A673 (cell line): ENCODE measurements at regions not wholly inside any gene's neighbourhood (a gene's known extent, or its start where the extent isn't known, plus 50 kb on each side); places are given as distances from the start of the nearest gene placed in this dataset.

Source experiments
- BruUV-seq: library from RNA; stranded (reverse); fragments of 400-500 nt; replicated peaks from 2 replicates; lab custom pipeline; 2021; lab: Mats Ljungman, UMichigan
- CTCF ChIA-PET: fragments of 300-600 bp; sonication (Branson Sonifier 250); formaldehyde crosslinking; loops from one replicate; lab custom pipeline; 2022; ENCODE audit warnings: antibody characterized with exemption; lab: Charles Lee
- POLR2A ChIA-PET: fragments of 300-600 bp; sonication (Branson Sonifier 250); formaldehyde crosslinking; loops from one replicate; lab custom pipeline; 2022; ENCODE audit warnings: antibody characterized with exemption; ENCODE audit not compliant: low non-redundant PET; lab: Charles Lee
- DNase-seq: peaks from one replicate; pipeline ENCODE4 v3.0.0-alpha.2; 2015; ENCODE audit warnings: low spot score
- H3K27ac ChIP-seq: fragments of 200-600 bp; sonication (generic); 2 replicates; pipeline ENCODE4 v1.5.1; 2016; ENCODE audit warnings: mixed run types, low read depth, mild to moderate bottlenecking, mixed read lengths, antibody characterized with exemption, low read length; ENCODE audit not compliant: poor library complexity, severe bottlenecking
- H3K27me3 ChIP-seq: fragments of 200-600 bp; sonication (generic); replicated peaks from 2 replicates; pipeline ENCODE4 v1.6.1; 2017; ENCODE audit warnings: mixed run types, low read depth, mild to moderate bottlenecking, mixed read lengths, antibody characterized with exemption, low read length; ENCODE audit not compliant: insufficient read depth, poor library complexity
- H3K36me3 ChIP-seq: fragments of 200-600 bp; sonication (generic); 2 replicates; pipeline ENCODE4 v1.6.1; 2016; ENCODE audit warnings: mixed run types, mild to moderate bottlenecking, mixed read lengths, antibody characterized with exemption, low read length; ENCODE audit not compliant: insufficient read depth, poor library complexity, severe bottlenecking
- H3K4me1 ChIP-seq: fragments of 200-600 bp; sonication (generic); 2 replicates; pipeline ENCODE4 v1.6.1; 2017; ENCODE audit warnings: mixed run types, mild to moderate bottlenecking, mixed read lengths, antibody characterized with exemption, low read length; ENCODE audit not compliant: insufficient read depth, poor library complexity, severe bottlenecking
- H3K4me3 ChIP-seq: fragments of 200-600 bp; sonication (generic); 2 replicates; pipeline ENCODE4 v1.5.1; 2016; ENCODE audit warnings: low read depth, mixed run types, mild to moderate bottlenecking, mixed read lengths, low read length; ENCODE audit not compliant: poor library complexity, severe bottlenecking
- H3K9me3 ChIP-seq: fragments of 200-600 bp; sonication (generic); 2 replicates; pipeline ENCODE4 v1.6.1; 2016; ENCODE audit warnings: mixed run types, low read depth, mild to moderate bottlenecking, mixed read lengths, antibody characterized with exemption, low read length; ENCODE audit not compliant: poor library complexity, severe bottlenecking
- EZH2 ChIP-seq: fragments of 200-600 bp; sonication (generic); IDR thresholded peaks from 2 replicates; pipeline ENCODE4 v1.6.1; 2017; ENCODE audit warnings: borderline replicate concordance, low read depth, mild to moderate bottlenecking, mixed read lengths, antibody characterized with exemption, low read length; ENCODE audit not compliant: poor library complexity, severe bottlenecking
- intact Hi-C: fragments of 100-400 bp; cut with micrococcal nuclease; formaldehyde crosslinking; loops from one replicate; pipeline ENCODE4 v1.10.0; 2022; ENCODE audit not compliant: unreplicated experiment
- TF ChIP-seq, protein P1 (sequence below): fragments of 300-800, 200-600 bp; sonication (generic); conservative IDR thresholded peaks from 2 replicates; pipeline ENCODE4 v1.5.1; 2017; ENCODE audit warnings: low read depth, mild to moderate bottlenecking, antibody characterized with exemption, low read length, moderate library complexity, mixed read lengths

DNA sequence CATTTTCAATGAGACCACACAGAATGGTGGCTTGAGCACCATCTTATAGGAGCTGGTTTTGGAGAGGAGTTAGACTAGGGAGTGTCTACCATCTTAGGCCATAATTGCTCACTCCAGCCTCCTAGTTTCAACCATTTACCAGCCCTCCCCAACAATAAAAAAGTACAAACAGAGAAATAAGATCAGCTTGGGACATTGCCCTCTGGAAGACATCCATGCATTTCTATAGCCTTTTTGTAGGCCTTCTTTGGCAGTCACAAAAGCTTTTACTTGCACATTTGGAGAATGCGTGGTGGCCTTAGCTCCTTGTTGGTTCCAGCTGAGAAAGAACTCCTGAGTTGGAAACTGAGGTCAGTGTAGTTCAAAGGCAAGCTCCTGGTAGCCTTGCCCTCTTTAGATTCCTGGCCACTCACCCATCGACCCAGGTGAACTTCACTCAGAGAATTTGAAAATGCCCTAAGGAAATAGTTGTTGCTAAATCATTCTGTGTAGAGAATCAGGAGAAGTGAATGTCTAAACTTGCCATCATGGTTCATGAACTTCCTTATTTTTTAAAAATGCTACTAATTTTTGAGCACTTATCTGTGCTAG lies 301.7 kb upstream of the PROX1 start:
- intact Hi-C loops: no loop called here
- no peaks in the 10 kb centered on the region for H3K36me3 ChIP-seq
- ChIA-PET CTCF (no interaction called here), POLR2A (no interaction called here)
- H3K27me3 ChIP-seq: no peaks in the 10 kb centered on the region
- TF ChIP-seq, protein P1, sequence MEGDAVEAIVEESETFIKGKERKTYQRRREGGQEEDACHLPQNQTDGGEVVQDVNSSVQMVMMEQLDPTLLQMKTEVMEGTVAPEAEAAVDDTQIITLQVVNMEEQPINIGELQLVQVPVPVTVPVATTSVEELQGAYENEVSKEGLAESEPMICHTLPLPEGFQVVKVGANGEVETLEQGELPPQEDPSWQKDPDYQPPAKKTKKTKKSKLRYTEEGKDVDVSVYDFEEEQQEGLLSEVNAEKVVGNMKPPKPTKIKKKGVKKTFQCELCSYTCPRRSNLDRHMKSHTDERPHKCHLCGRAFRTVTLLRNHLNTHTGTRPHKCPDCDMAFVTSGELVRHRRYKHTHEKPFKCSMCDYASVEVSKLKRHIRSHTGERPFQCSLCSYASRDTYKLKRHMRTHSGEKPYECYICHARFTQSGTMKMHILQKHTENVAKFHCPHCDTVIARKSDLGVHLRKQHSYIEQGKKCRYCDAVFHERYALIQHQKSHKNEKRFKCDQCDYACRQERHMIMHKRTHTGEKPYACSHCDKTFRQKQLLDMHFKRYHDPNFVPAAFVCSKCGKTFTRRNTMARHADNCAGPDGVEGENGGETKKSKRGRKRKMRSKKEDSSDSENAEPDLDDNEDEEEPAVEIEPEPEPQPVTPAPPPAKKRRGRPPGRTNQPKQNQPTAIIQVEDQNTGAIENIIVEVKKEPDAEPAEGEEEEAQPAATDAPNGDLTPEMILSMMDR: no peak
- TF ChIP-seq EZH2: no peak
- H3K4me3 ChIP-seq: no peak overlapping the region
- DNase-seq: no peak
- H3K9me3 ChIP-seq: no peaks in the 10 kb centered on the region
- no TSS peak for BruUV-seq
- no peaks in the 10 kb centered on the region for H3K4me1 ChIP-seq
- no peak overlapping the region for H3K27ac ChIP-seq

DNA sequence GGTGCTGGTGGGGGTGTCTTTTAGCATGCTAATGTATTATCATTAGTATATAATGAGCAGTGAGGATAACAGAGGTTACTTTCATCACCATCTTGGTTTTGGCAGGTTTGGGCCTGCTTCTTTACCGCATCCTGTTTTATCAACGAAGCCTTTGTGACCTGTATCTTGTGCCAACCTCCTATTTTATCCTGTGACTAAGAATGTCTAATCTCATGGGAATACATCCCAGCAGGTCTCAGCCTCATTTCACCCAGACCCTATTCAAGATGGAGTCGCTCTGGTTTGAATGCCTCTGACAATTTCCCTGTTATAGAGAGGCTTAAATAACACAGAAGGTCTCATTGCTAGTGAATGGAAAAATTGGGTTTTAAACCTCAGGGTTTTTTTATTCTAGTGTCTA lies 300.8 kb upstream of the PROX1 start:
- Histone ChIP-seq H3K9me3 (no peaks in the 10 kb centered on the region), H3K4me1 (no peaks in the 10 kb centered on the region), H3K36me3 (no peaks in the 10 kb centered on the region), H3K4me3 (no peak overlapping the region), H3K27ac (no peak overlapping the region), H3K27me3 (no peaks in the 10 kb centered on the region)
- no TSS peak for BruUV-seq
- intact Hi-C loops: no loop called here
- TF ChIP-seq, protein P1: no peak
- no peak for TF ChIP-seq EZH2
- POLR2A ChIA-PET: no interaction called here
- no peak for DNase-seq
- CTCF ChIA-PET: no interaction called here

DNA sequence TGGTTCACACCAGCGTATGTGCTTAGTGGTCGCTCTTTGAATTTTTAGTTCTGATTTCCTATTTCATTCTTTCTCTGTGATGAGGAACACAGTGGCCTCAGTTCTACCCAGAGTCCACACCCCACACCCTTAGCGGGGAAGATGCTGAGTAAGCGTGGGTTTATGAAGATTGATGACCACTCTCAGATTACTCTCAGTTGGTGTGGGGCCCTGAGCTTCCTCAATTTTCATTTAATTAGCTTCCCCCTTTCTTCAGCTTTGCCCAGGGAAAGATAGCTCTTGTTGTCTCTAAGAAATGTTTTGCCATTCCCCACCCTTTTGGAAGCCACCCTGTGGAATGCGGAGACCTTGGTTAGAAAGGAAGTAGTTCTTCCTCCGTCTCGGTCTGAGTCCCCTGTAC lies 299.9 kb upstream of the PROX1 start:
- POLR2A ChIA-PET: no interaction called here
- intact Hi-C loops: no loop called here
- CTCF ChIA-PET: no interaction called here
- Histone ChIP-seq H3K4me1 (no peaks in the 10 kb centered on the region), H3K36me3 (no peaks in the 10 kb centered on the region), H3K9me3 (no peaks in the 10 kb centered on the region), H3K4me3 (no peak overlapping the region), H3K27ac (no peak overlapping the region), H3K27me3 (no peaks in the 10 kb centered on the region)
- TF ChIP-seq, protein P1: no peak
- TF ChIP-seq EZH2: no peak
- DNase-seq: no peak
- BruUV-seq: no TSS peak
